Astrocyte of the spinal cord (primary cell): ENCODE measurements at regions not wholly inside any gene's neighbourhood (a gene's known extent, or its start where the extent isn't known, plus 50 kb on each side); places are given as distances from the start of the nearest gene placed in this dataset.

Source experiments
- DNase-seq: peaks from one replicate; pipeline ENCODE4 v3.0.0; 2011; ENCODE audit warnings: low read depth, low spot score
- H3K4me3 ChIP-seq: 2 replicates; pipeline ENCODE4 v1.5.1; 2011; ENCODE audit warnings: low read depth, mild to moderate bottlenecking, low read length, moderate library complexity
- CTCF ChIP-seq: IDR thresholded peaks from 2 replicates; pipeline ENCODE4 v1.5.1; 2012; ENCODE audit warnings: low read depth, mild to moderate bottlenecking, low read length, inconsistent platforms
- in situ Hi-C: cut with HindIII; loops from 2 replicates; pipeline ENCODE4 v1.10.0; 2017; ENCODE audit warnings: low sequenced_read_pairs

GRCh38 chr1:181951213-181951612 lies 110.3 kb downstream of the ZNF648 start:
- in situ Hi-C loops: no loop called here
- TF ChIP-seq CTCF: no peak
- no peak overlapping the region for H3K4me3 ChIP-seq
- no peak for DNase-seq

- in situ Hi-C loops: no loop called here
- TF ChIP-seq CTCF: no peak
Measured at GRCh38 chr1:181949500-181949899, 112.0 kb downstream of the ZNF648 start.

GRCh38 chr1:181948372-181948771 lies 113.1 kb downstream of the ZNF648 start:
- H3K4me3 ChIP-seq: no peak overlapping the region
- TF ChIP-seq CTCF: no peak
- in situ Hi-C loops: no loop called here
- DNase-seq: no peak

More at GRCh38 chr1:181949500-181949899, 112.0 kb downstream of the ZNF648 start:
- no peak for DNase-seq
- H3K4me3 ChIP-seq: no peak overlapping the region

GRCh38 chr1:181947441-181947840 lies 114.1 kb downstream of the ZNF648 start:
- no peak for DNase-seq
- no peak overlapping the region for H3K4me3 ChIP-seq
- in situ Hi-C loops: no loop called here
- no peak for TF ChIP-seq CTCF

- peak; percentile 20 for TF ChIP-seq CTCF
- in situ Hi-C loops: no loop called here
- no peak overlapping the region for H3K4me3 ChIP-seq
- no peak for DNase-seq
Measured at GRCh38 chr1:181936768-181937581, 124.5 kb downstream of the ZNF648 start.

GRCh38 chr1:181936269-181936668 lies 125.2 kb downstream of the ZNF648 start:
- no peak overlapping the region for H3K4me3 ChIP-seq
- no peak for TF ChIP-seq CTCF
- DNase-seq: no peak
- in situ Hi-C loops: no loop called here
